Mucosa of rectum (tissue), 2 donors: ENCODE measurements at regions not wholly inside any gene's neighbourhood (a gene's known extent, or its start where the extent isn't known, plus 50 kb on each side); places are given as distances from the start of the nearest gene placed in this dataset.

Experiments
- H3K27ac ChIP-seq, 2 donors: one replicate each; pipeline ENCODE4 v1.7.0; 2013; ENCODE audit warnings: inconsistent platforms in 2 of 2, low read depth in 2 of 2, low read length in 2 of 2
- H3K27me3 ChIP-seq, 2 donors: one replicate each; pipeline ENCODE4 v1.7.0; 2013; ENCODE audit warnings: low read length in 2 of 2; ENCODE audit not compliant: control insufficient read depth in 2 of 2, insufficient read depth in 2 of 2
- H3K36me3 ChIP-seq, 2 donors: one replicate each; pipeline ENCODE4 v1.7.0; 2013; ENCODE audit warnings: low read length in 2 of 2; ENCODE audit not compliant: control insufficient read depth in 2 of 2, insufficient read depth in 2 of 2
- H3K4me1 ChIP-seq, 2 donors: one replicate each; pipeline ENCODE4 v1.7.0; 2013; ENCODE audit warnings: low read length in 2 of 2, mild to moderate bottlenecking in 1 of 2; ENCODE audit not compliant: control insufficient read depth in 2 of 2, insufficient read depth in 2 of 2
- H3K4me3 ChIP-seq, 2 donors: one replicate each; pipeline ENCODE4 v1.7.0; 2013; ENCODE audit warnings: low read length in 2 of 2
- H3K9ac ChIP-seq, 2 donors: one replicate each; pipeline ENCODE4 v1.7.0; 2013; ENCODE audit warnings: low read length in 2 of 2, low read depth in 1 of 2, mild to moderate bottlenecking in 1 of 2
- H3K9me3 ChIP-seq, 2 donors: one replicate each; pipeline ENCODE4 v1.7.0; 2013; ENCODE audit warnings: low read length in 2 of 2; ENCODE audit not compliant: control insufficient read depth in 2 of 2
- donor health status: healthy.
- donor health status: Normal muscosa, but diverticular disease.

DNA sequence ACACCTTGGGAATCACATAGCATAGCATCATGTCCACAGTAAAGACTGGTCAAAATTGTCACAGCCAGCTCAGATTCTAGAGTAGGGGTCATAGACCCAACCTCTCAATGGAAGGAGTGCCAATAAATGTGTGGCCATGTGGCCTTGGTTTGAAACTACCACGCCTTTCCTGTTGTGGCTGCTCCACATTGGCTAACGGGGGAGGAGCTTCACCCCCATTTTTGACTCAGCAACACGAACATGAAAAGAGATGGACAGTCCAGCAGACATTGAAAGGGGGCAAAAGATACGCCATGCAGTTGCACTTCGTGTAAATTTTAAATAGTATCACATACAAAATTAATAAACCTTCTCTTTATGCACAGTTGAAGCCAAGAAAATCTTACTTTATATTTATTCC lies 78.4 kb upstream of the HIVEP3 start:
- H3K9me3 ChIP-seq = no peaks in the 10 kb centered on the region
- H3K27ac ChIP-seq = no peak overlapping the region
- no peak overlapping the region for H3K9ac ChIP-seq
- no peaks in the 10 kb centered on the region for H3K27me3 ChIP-seq
- H3K4me1 ChIP-seq = no peaks in the 10 kb centered on the region
- no peak overlapping the region for H3K4me3 ChIP-seq
- H3K36me3 ChIP-seq = no peaks in the 10 kb centered on the region

DNA sequence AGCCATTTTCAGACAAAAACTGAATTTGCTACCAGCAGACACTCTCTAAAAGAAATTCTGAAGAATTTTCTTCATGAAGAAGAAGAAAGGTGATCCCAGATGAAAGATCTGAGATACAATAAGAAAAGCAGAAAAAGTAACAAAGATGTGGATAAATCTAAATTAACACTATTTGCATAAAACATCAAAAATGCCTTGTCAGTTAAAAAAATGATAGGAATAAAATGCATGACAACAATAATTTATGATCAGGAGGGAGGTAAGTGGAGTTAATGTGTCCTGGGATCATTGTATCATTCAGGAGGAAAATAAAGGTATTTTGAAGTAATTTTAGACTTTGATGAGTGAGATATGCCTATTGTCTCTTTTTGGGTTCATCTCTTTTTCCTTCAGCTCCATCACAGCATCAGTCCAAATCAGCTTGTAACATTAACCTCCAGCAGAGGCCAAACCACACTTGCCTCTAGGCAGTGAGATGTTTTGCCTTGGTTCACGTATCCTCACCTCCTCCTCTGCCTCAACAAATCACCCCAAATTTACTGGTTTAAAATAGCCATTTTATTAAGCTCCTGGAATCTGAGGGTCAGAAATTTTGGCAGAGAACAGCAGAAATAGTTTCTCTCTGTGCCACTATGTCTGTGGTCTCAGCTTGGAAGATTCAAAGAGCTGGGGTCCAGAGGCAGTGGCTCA lies 76.9 kb upstream of the HIVEP3 start:
- no peak overlapping the region for H3K9ac ChIP-seq
- no peak overlapping the region for H3K27ac ChIP-seq

DNA sequence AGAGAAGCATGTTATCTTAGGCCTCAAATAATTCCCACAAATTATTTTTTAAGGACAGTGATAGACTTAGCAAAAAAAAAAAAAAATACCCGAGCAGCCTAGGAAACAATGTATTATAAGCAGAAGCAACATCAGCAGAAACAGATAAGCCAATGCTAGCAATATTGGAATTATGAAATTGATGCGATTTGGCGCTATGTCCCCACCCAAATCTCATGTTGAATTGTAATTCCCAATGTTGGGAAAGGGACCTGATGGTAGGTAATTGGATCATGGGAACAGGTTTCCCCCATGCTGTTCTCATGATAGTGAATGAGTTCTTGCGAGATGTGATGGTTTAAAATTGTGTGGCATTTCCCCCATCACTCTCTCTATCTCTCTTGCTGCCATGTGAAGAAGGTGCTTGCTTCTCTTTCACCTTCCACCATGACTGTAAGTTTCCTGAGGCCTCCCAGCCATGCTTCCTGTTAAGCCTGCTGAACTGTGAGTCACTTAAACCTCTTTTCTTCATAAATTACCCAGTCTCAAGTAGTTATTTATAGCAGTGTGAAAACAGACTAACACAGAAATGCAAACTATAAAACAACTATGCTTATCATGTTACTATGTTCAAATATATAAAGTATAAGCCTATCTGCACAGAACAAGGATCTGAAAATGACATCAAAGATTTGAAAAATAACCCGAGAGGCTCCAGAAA lies 75.6 kb upstream of the HIVEP3 start:
- Histone ChIP-seq H3K4me3 (no peak overlapping the region), H3K36me3 (no peaks in the 10 kb centered on the region), H3K27ac (no peak overlapping the region), H3K4me1 (no peaks in the 10 kb centered on the region), H3K27me3 (no peaks in the 10 kb centered on the region), H3K9me3 (no peaks in the 10 kb centered on the region), H3K9ac (no peak overlapping the region)

More for the DNA sequence above, 76.9 kb upstream of the HIVEP3 start:
- Histone ChIP-seq H3K9me3 (no peaks in the 10 kb centered on the region), H3K27me3 (no peaks in the 10 kb centered on the region), H3K4me3 (no peak overlapping the region), H3K4me1 (no peaks in the 10 kb centered on the region), H3K36me3 (no peaks in the 10 kb centered on the region)

DNA sequence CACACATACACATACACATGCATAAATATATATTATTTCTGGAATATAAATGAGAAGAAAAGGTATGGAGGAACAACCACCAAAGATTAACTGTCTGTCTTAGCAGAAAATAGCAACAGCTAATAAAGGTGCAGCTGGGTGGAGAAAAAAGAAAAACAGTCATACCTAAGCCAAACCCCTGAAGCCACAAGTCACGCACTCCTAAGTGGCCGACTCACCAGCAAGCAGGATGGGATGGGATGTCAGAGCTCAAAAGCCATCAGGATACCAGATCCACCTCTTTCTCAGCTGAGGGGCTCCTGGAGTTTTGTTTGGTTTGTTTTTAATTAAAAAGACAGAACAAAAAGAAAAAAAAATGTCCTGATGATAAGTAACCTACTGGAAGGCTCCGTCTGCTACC lies 64.7 kb upstream of the HIVEP3 start:
- Histone ChIP-seq H3K36me3 (no peaks in the 10 kb centered on the region), H3K27me3 (no peaks in the 10 kb centered on the region), H3K27ac (no peak overlapping the region), H3K4me1 (no peaks in the 10 kb centered on the region), H3K9ac (no peak overlapping the region), H3K9me3 (no peaks in the 10 kb centered on the region), H3K4me3 (no peak overlapping the region)

DNA sequence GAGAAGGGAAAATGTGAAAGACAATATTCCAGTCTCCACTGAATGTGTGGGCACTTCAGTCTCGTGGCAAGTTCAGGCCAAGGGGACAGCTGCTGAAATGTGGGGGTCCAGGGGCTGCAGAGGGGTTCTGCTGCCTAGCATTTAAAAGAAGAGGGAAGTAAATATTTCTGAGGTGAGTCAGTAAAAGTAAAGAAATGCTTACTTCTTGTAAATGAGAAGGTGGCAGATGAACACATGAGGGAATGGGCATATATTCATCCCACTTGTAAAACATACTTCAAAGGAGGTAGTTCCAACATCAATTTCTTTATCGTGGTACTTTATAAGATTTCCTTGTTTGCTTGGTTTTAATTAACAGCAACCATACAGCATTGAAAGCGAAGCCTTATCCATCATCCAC lies 63.1 kb upstream of the HIVEP3 start:
- Histone ChIP-seq H3K4me1 (no peaks in the 10 kb centered on the region), H3K27me3 (no peaks in the 10 kb centered on the region)

DNA sequence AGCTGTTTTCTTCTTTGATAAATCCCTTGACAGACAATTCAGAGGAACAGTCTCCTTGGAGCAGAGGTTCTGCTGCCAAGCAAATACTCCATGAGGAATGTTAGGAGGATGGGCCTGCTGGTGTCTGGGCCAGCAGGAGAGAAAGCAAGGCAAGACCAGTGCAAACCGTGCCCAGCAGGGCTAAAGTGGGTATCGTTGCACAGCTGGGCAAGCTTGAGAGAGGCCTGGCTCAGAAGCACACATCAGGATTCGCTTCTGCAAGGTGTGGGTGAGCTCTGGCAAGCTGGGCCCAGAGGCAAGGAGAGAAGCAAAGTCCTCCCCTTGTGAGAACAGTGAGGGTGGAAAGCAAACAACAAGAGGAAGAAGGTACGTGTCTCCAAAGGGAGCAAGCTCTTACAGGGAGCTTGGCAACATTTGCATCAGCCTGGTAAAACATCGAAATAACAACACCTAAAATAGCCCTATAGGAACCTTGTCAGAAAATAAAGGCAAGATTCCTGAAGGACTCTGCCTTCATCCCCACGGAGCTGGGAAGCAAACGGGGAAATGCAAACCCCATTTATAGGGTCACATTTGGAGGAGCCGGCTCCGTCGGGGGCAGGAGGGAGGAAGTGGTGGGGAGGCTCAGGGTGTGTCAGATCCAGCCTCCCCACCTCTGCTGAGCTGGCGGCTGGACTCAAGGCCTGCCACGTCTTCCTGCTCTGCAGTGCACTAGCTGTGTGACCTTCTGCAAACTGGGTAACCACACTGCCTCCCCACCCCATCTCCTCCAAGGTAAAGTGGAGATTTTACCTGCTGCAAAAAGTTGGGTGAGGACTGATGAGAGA lies 62.3 kb upstream of the HIVEP3 start:
- Histone ChIP-seq H3K4me1 (no peaks in the 10 kb centered on the region), H3K27me3 (no peaks in the 10 kb centered on the region), H3K27ac (no peak overlapping the region), H3K4me3 (no peak overlapping the region), H3K36me3 (no peaks in the 10 kb centered on the region), H3K9ac (no peak overlapping the region), H3K9me3 (no peaks in the 10 kb centered on the region)

More for the DNA sequence above, 63.1 kb upstream of the HIVEP3 start:
- Histone ChIP-seq H3K9me3 (no peaks in the 10 kb centered on the region), H3K27ac (no peak overlapping the region), H3K4me3 (no peak overlapping the region), H3K9ac (no peak overlapping the region), H3K36me3 (no peaks in the 10 kb centered on the region)

DNA sequence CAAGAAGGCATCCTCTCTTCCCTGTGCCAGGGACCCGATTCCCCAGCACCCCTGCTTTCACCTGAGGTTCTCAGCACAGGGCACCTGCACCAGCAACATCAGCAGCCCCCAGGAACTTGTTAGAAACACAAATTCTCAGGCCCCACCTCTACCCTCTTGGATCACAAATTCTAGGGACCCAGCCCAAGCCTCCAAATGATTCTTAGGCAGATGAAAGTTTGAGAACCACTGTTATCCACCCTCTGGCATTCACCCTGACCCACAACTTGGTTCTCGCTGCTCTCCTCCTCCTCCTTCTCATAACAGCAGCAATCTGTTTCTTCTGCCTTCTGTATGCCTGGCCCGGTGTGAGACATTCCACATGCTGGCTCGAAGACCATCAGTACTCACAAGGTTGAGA lies 60.3 kb upstream of the HIVEP3 start:
- H3K36me3 ChIP-seq = no peaks in the 10 kb centered on the region
- H3K27me3 ChIP-seq = no peaks in the 10 kb centered on the region
- H3K4me1 ChIP-seq = no peaks in the 10 kb centered on the region
- H3K27ac ChIP-seq = no peak overlapping the region
- H3K4me3 ChIP-seq = no peak overlapping the region
- no peak overlapping the region for H3K9ac ChIP-seq
- no peaks in the 10 kb centered on the region for H3K9me3 ChIP-seq

DNA sequence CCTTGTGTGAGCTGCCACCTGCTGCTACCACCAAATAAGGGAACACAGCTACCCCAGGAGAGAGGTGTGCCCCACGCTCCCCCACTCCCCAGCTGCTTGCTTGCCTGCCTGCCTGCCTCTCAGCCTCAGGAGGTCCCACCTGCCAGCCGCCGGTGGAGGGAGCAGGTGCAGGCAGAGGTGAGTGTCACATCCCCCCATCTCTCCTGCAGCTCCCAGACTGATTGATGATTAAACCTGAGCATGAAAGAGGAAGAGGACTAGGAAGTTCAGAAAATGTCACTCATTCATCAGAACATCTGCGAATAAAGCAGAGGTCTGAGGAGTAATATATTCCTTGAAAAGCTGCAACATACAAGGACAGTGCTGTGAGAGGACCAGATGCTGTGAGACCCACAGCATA lies 58.6 kb upstream of the HIVEP3 start:
- no peaks in the 10 kb centered on the region for H3K9me3 ChIP-seq
- no peak overlapping the region for H3K4me3 ChIP-seq
- H3K27me3 ChIP-seq = no peaks in the 10 kb centered on the region
- H3K4me1 ChIP-seq = no peaks in the 10 kb centered on the region
- H3K36me3 ChIP-seq = no peaks in the 10 kb centered on the region
- no peak overlapping the region for H3K9ac ChIP-seq
- H3K27ac ChIP-seq = no peak overlapping the region

DNA sequence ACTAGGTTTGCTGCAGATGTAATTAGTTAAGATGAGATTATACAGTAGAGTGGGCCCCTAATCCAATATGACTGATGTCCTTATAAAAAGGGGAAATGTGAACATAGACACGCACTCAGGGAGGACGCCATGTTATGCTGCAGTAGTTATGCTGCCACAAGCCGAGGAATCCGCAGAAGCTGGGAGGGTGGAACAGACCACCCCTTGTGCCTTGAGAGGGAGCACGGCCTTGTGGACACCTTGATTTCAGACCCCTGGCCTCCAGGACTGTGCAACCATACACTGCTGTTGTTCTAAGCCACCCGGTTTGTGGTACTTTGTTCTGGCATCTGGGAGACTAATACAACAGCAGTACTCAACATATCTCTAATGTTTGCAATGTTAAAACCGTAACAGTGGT lies 57.9 kb upstream of the HIVEP3 start:
- no peak overlapping the region for H3K27ac ChIP-seq
- no peaks in the 10 kb centered on the region for H3K9me3 ChIP-seq
- H3K36me3 ChIP-seq = no peaks in the 10 kb centered on the region
- no peaks in the 10 kb centered on the region for H3K27me3 ChIP-seq
- no peak overlapping the region for H3K9ac ChIP-seq
- no peaks in the 10 kb centered on the region for H3K4me1 ChIP-seq
- H3K4me3 ChIP-seq = no peak overlapping the region
